GM18499 (cell line): ENCODE measurements at regions not wholly inside any gene's neighbourhood (a gene's known extent, or its start where the extent isn't known, plus 50 kb on each side); places are given as distances from the start of the nearest gene placed in this dataset.

Experiments
- ATAC-seq: cut with Tn5 transposase; IDR thresholded peaks from one replicate; pipeline ENCODE4 v1.9.1; 2021; ENCODE audit warnings: moderate number of reproducible peaks; ENCODE audit not compliant: insufficient read depth, unreplicated experiment

GRCh38 chr10:83553366-83553765, 585.9 kb upstream of the GHITM start:
- no peak for ATAC-seq

GRCh38 chr10:83555264-83555663, 584.0 kb upstream of the GHITM start:
- ATAC-seq, result peak; percentile 76

GRCh38 chr10:83562381-83562780, 576.9 kb upstream of the GHITM start:
- no peak for ATAC-seq

GRCh38 chr10:83564889-83565588, 574.3 kb upstream of the GHITM start:
- ATAC-seq, result no peak

- ATAC-seq, result no peak
Measured at GRCh38 chr10:83572036-83572435, 567.3 kb upstream of the GHITM start.

- ATAC-seq, result peak; percentile 79
Measured at GRCh38 chr10:83574770-83575169, 564.5 kb upstream of the GHITM start.

GRCh38 chr10:83577421-83577820, 561.9 kb upstream of the GHITM start:
- ATAC-seq, result no peak

GRCh38 chr10:83580373-83581012, 558.8 kb upstream of the GHITM start:
- no peak for ATAC-seq

- no peak for ATAC-seq
Measured at GRCh38 chr10:83582407-83583095, 556.8 kb upstream of the GHITM start.

- ATAC-seq, result no peak
Measured at GRCh38 chr10:83585686-83586085, 553.6 kb upstream of the GHITM start.

GRCh38 chr10:83592337-83592935, 546.9 kb upstream of the GHITM start:
- no peak for ATAC-seq

- ATAC-seq, result peak; percentile 99
Measured at GRCh38 chr10:83603708-83604107, 535.6 kb upstream of the GHITM start.

GRCh38 chr10:83605783-83606630, 533.3 kb upstream of the GHITM start:
- no peak for ATAC-seq

- ATAC-seq, result no peak
Measured at GRCh38 chr10:83607959-83608745, 531.2 kb upstream of the GHITM start.

- no peak for ATAC-seq
Measured at GRCh38 chr10:83612050-83612449, 527.3 kb upstream of the GHITM start.

- no peak for ATAC-seq
Measured at GRCh38 chr10:83612746-83613145, 526.6 kb upstream of the GHITM start.

GRCh38 chr10:83617172-83617571, 522.1 kb upstream of the GHITM start:
- ATAC-seq, result no peak

- ATAC-seq, result no peak
Measured at GRCh38 chr10:83617692-83618545, 521.4 kb upstream of the GHITM start.
